GM12878 (cell line): ENCODE measurements at regions not wholly inside any gene's neighbourhood (a gene's known extent, or its start where the extent isn't known, plus 50 kb on each side); places are given as distances from the start of the nearest gene placed in this dataset.

Experiments
- ATAC-seq: fragments of 200-7000 bp; cut with Tn5 transposase; 3 replicates; pipeline ENCODE4 v1.9.1; 2020; ENCODE audit warnings: mild to moderate bottlenecking, moderate library complexity
- BruUV-seq: library from RNA; stranded (reverse); fragments of 400-500 nt; replicated peaks from 2 replicates; lab custom pipeline; 2021; lab: Mats Ljungman, UMichigan
- CTCF ChIA-PET: fragments of 300-600 bp; sonication (Branson Sonifier 250); formaldehyde crosslinking; extraction: SDS; loops from one replicate; lab custom pipeline; 2021; ENCODE audit warnings: inconsistent platforms; lab: Yijun Ruan, JAX
- POLR2A ChIA-PET: fragments of 350-600 bp; formaldehyde crosslinking; extraction: SDS; loops from one replicate; lab custom pipeline; 2021; ENCODE audit warnings: inconsistent platforms; lab: Charles Lee
- RAD21 ChIA-PET: fragments of 300-600 bp; sonication (Branson Sonifier 250); formaldehyde crosslinking; loops from one replicate; lab custom pipeline; 2023; ENCODE audit warnings: antibody characterized with exemption; ENCODE audit not compliant: unreplicated experiment; lab: Charles Lee
- SMC1A ChIA-PET: fragments of 300-600 bp; sonication (Branson Sonifier 250); formaldehyde crosslinking; loops from one replicate; lab custom pipeline; 2023; ENCODE audit not compliant: unreplicated experiment, uncharacterized antibody; lab: Charles Lee
- DNase-seq: peaks from one replicate; pipeline ENCODE4 v3.0.0-alpha.2; 2011; ENCODE audit warnings: low read depth, low spot score
- FAIRE-seq: peaks from 3 replicates; lab custom pipeline; 2011; peaks lifted over from hg19 to GRCh38; lab: Jason Lieb, UNC
- H2AFZ ChIP-seq: 2 replicates; pipeline ENCODE4 v1.6.0; 2011; ENCODE audit warnings: low read depth, low read length, control low read depth; ENCODE audit not compliant: control insufficient read depth
- H3K27ac ChIP-seq: 2 replicates; pipeline ENCODE4 v1.5.1; 2011; ENCODE audit warnings: control low read depth; ENCODE audit not compliant: control insufficient read depth, insufficient read depth
- H3K27me3 ChIP-seq, 2 experiments: replicated peaks in 1 of 2; 2 replicates each; pipeline versions ENCODE4 v1.6.0 to v1.6.1; 2011; ENCODE audit warnings: low read length in 1 of 2; ENCODE audit not compliant: control insufficient read depth in 2 of 2, insufficient read depth in 2 of 2
- H3K36me3 ChIP-seq, 2 experiments: 2 replicates each; pipeline ENCODE4 v1.5.1; 2011; ENCODE audit warnings: low read length in 1 of 2; ENCODE audit not compliant: control insufficient read depth in 2 of 2, insufficient read depth in 2 of 2
- H3K4me1 ChIP-seq: 2 replicates; pipeline ENCODE4 v1.6.1; 2011; ENCODE audit warnings: mild to moderate bottlenecking, low read length, moderate library complexity, mixed read lengths; ENCODE audit not compliant: control insufficient read depth, insufficient read depth
- H3K4me2 ChIP-seq: 2 replicates; pipeline ENCODE4 v1.6.0; 2011; ENCODE audit warnings: control low read depth; ENCODE audit not compliant: control insufficient read depth, insufficient read depth
- H3K4me3 ChIP-seq: fragments of 200-600 bp; sonication (generic); 2 replicates; pipeline ENCODE4 v1.5.1; 2016
- H3K79me2 ChIP-seq: 2 replicates; pipeline ENCODE4 v1.6.0; 2011; ENCODE audit warnings: low read length; ENCODE audit not compliant: control insufficient read depth, insufficient read depth
- H3K9ac ChIP-seq: 2 replicates; pipeline ENCODE4 v1.8.0; 2011; ENCODE audit warnings: low read length, control low read depth, mixed read lengths; ENCODE audit not compliant: control insufficient read depth, insufficient read depth
- H3K9me3 ChIP-seq: replicated peaks from 3 replicates; pipeline ENCODE4 v1.5.1; 2011; ENCODE audit warnings: mild to moderate bottlenecking, low read length; ENCODE audit not compliant: control insufficient read depth, insufficient read depth
- H4K20me1 ChIP-seq: 2 replicates; pipeline ENCODE4 v1.6.0; 2011; ENCODE audit not compliant: control insufficient read depth, insufficient read depth
- ATF7 ChIP-seq: fragments of 450-650 bp; IDR thresholded peaks from 2 replicates; pipeline ENCODE4 v1.6.1; 2016; ENCODE audit warnings: low read depth, mild to moderate bottlenecking
- CBX3 ChIP-seq: fragments of 200-600 bp; sonication (generic); IDR thresholded peaks from 2 replicates; pipeline ENCODE4 v1.6.1; 2016; ENCODE audit warnings: low read depth, borderline replicate concordance
- CTCF ChIP-seq, 3 experiments: IDR thresholded peaks in 2 of 3; conservative IDR thresholded peaks in 1 of 3; 2 replicates each; pipeline ENCODE4 v1.5.1; 2011; ENCODE audit warnings: low read depth in 3 of 3, low read length in 3 of 3, mild to moderate bottlenecking in 3 of 3, control low read depth in 2 of 3, moderate library complexity in 2 of 3, inconsistent platforms in 1 of 3, mixed read lengths in 1 of 3; ENCODE audit not compliant: control insufficient read depth in 2 of 3, insufficient read depth in 1 of 3; ENCODE audit errors: extremely low read depth in 1 of 3
- KDM1A ChIP-seq: fragments of 200-600 bp; sonication (generic); IDR thresholded peaks from 2 replicates; pipeline ENCODE4 v1.6.1; 2016; ENCODE audit warnings: borderline replicate concordance
- MYB ChIP-seq: fragments of 150-350 bp; IDR thresholded peaks from 2 replicates; pipeline ENCODE4 v1.6.1; 2014; ENCODE audit warnings: mild to moderate bottlenecking, low read depth, low read length, borderline replicate concordance
- PML ChIP-seq: IDR thresholded peaks from 2 replicates; pipeline ENCODE4 v1.6.1; 2012; ENCODE audit warnings: low read length, inconsistent platforms
- SMAD1 ChIP-seq: fragments of 450-650 bp; IDR thresholded peaks from 2 replicates; pipeline ENCODE4 v1.6.1; 2018; ENCODE audit warnings: mild to moderate bottlenecking, low read depth; ENCODE audit not compliant: partially characterized antibody
- ZNF217 ChIP-seq: fragments of 450-650 bp; IDR thresholded peaks from 2 replicates; pipeline ENCODE4 v1.6.1; 2017; ENCODE audit warnings: antibody characterized with exemption, mild to moderate bottlenecking
- WGBS: methylation state at CpG from one replicate; pipeline ENCODE4 v1.1.6; 2016; ENCODE audit warnings: low lambda C conversion rate; ENCODE audit not compliant: insufficient replicate concordance, insufficient coverage; ENCODE audit errors: missing lambda C conversion rate; 5-methylcytosine and 5-hydroxymethylcytosine counted together
- in situ Hi-C: fragments of 300-500 bp; cut with MboI; formaldehyde crosslinking; loops from 9 replicates; pipeline ENCODE4 v1.14.3; 2018; ENCODE audit warnings: mixed read lengths
- intact Hi-C: fragments of 100-400 bp; cut with micrococcal nuclease; formaldehyde crosslinking; loops from one replicate; pipeline ENCODE4 v1.14.2; 2022; ENCODE audit not compliant: unreplicated experiment
- TF ChIP-seq, protein P1 (sequence below): fragments of 450-650 bp; IDR thresholded peaks from 2 replicates; pipeline ENCODE4 v1.6.1; 2017; ENCODE audit warnings: low read depth, mild to moderate bottlenecking, moderate library complexity
- TF ChIP-seq, protein P2 (sequence below): IDR thresholded peaks from 2 replicates; pipeline ENCODE4 v1.6.1; 2012; ENCODE audit warnings: low read depth, low read length, improper control_type of control experiment

DNA sequence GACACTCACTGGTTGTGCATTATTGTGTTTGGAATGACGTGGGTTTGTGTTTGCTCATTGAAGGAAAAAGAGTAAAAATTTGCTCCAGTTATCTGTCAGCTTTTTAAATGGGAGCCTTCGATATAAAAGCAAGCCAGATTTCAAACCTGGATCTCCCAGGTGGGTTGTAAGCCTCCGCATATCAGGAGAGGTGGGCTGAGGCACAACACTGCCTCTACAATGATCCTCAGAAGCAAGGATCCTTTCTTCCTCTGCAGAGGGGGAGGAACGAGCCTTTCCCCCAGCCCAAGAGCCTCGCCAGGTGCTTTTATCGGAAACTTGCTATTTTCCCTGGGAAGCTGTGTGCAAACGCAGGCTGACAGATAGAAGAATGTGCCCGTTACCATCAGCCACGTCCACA lies 331.0 kb upstream of the MGMT start:
- intact Hi-C loops = no loop called here
- ATAC-seq (no peak), DNase-seq (no peak), FAIRE-seq (no peak)
- Histone ChIP-seq H3K9me3 (no peaks in the 10 kb centered on the region), H2AFZ (no peak overlapping the region), H3K36me3 (no peaks in the 10 kb centered on the region), H3K9ac (no peak overlapping the region), H3K27ac (no peak overlapping the region), H4K20me1 (no peaks in the 10 kb centered on the region), H3K4me1 (no peaks in the 10 kb centered on the region), H3K27me3 (no peaks in the 10 kb centered on the region), H3K4me2 (no peak overlapping the region), H3K4me3 (no peak overlapping the region), H3K79me2 (no peaks in the 10 kb centered on the region)
- POLR2A ChIA-PET = no interaction called here
- SMC1A ChIA-PET = no interaction called here
- CTCF ChIA-PET = no interaction called here
- no TSS peak for BruUV-seq
- 24% methylated on average over 9 of the region's 9 CpGs for WGBS
- in situ Hi-C loops = no loop called here
- TF ChIP-seq PML (no peak), ZNF217 (no peak)
- TF ChIP-seq, protein P1, sequence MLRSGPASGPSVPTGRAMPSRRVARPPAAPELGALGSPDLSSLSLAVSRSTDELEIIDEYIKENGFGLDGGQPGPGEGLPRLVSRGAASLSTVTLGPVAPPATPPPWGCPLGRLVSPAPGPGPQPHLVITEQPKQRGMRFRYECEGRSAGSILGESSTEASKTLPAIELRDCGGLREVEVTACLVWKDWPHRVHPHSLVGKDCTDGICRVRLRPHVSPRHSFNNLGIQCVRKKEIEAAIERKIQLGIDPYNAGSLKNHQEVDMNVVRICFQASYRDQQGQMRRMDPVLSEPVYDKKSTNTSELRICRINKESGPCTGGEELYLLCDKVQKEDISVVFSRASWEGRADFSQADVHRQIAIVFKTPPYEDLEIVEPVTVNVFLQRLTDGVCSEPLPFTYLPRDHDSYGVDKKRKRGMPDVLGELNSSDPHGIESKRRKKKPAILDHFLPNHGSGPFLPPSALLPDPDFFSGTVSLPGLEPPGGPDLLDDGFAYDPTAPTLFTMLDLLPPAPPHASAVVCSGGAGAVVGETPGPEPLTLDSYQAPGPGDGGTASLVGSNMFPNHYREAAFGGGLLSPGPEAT = no peak
- RAD21 ChIA-PET = no interaction called here

- no peaks in the 10 kb centered on the region for H3K79me2 ChIP-seq
- no peaks in the 10 kb centered on the region for H4K20me1 ChIP-seq
- H3K9ac ChIP-seq = no peak overlapping the region
- no peak overlapping the region for H3K4me2 ChIP-seq
- ChIA-PET RAD21 (no interaction called here), POLR2A (no interaction called here), SMC1A (no interaction called here), CTCF (interaction anchor here (0.6 kb wide), 1 partner anchor 317 kb away, joined by 3 read pairs; no protein-coding TSS in a partner anchor)
- WGBS = 75% methylated on average over 19 of the region's 19 CpGs
- DNase-seq = no peak
- H3K9me3 ChIP-seq = no peaks in the 10 kb centered on the region
- ATAC-seq = no peak
- no TSS peak for BruUV-seq
- no peaks in the 10 kb centered on the region for H3K27me3 ChIP-seq
- TF ChIP-seq MYB (no peak), CTCF (IDR thresholded peaks at IDR 0.05 in 2 of 3, conservative IDR thresholded peaks at IDR 0.05 in 1 of 3; ENCODE audit: control insufficient read depth in 2 of 3, extremely low read depth in 1 of 3, insufficient read depth in 1 of 3, low read depth in 3 of 3, low read length in 3 of 3) (no peak), SMAD1 (no peak), KDM1A (no peak), ATF7 (no peak), CBX3 (no peak)
- TF ChIP-seq, protein P2, sequence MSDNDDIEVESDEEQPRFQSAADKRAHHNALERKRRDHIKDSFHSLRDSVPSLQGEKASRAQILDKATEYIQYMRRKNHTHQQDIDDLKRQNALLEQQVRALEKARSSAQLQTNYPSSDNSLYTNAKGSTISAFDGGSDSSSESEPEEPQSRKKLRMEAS = no peak
- FAIRE-seq = no peak
- H3K4me1 ChIP-seq = no peaks in the 10 kb centered on the region
- H3K27ac ChIP-seq = no peak overlapping the region
- in situ Hi-C loops = no loop called here
- H3K36me3 ChIP-seq = no peaks in the 10 kb centered on the region
- H3K4me3 ChIP-seq = no peak overlapping the region
- intact Hi-C loops = no loop called here
- no peak overlapping the region for H2AFZ ChIP-seq
Observed at GRCh38 chr10:129136951-129137350, 330.1 kb upstream of the MGMT start.
